ENCODE measurements at regions not wholly inside any gene's neighbourhood (a gene's known extent, or its start where the extent isn't known, plus 50 kb on each side); places are given as distances from the start of the nearest gene placed in this dataset.
A peak's percentile ranks its signal among the peaks of the same experiment; 100 is the strongest.

DNA sequence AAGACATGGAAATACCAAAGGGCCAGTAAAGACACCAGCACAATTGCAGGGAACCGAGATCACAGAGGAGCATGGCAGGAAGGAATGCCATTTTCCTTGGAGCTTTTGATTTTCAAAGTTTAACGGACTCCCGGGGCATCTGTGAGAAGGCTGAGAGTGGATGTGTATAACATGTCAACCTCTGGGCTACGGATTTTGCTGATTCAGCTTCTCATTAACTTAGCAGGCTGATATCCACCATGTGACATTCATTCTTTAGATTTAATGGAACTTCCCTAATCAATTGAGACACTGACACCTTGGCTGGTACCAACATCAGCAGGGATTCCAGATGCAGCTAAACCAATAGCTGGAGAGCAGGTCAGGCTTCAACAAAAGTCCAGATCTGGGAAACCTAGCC lies 496.6 kb upstream of the SPHKAP start:
- no peak overlapping the region for H3K4me3 ChIP-seq (ENCODE audit: control insufficient read depth, low read depth, low read length)
- TF ChIP-seq, protein P1, sequence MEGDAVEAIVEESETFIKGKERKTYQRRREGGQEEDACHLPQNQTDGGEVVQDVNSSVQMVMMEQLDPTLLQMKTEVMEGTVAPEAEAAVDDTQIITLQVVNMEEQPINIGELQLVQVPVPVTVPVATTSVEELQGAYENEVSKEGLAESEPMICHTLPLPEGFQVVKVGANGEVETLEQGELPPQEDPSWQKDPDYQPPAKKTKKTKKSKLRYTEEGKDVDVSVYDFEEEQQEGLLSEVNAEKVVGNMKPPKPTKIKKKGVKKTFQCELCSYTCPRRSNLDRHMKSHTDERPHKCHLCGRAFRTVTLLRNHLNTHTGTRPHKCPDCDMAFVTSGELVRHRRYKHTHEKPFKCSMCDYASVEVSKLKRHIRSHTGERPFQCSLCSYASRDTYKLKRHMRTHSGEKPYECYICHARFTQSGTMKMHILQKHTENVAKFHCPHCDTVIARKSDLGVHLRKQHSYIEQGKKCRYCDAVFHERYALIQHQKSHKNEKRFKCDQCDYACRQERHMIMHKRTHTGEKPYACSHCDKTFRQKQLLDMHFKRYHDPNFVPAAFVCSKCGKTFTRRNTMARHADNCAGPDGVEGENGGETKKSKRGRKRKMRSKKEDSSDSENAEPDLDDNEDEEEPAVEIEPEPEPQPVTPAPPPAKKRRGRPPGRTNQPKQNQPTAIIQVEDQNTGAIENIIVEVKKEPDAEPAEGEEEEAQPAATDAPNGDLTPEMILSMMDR (IDR thresholded peaks at IDR 0.05; ENCODE audit: control insufficient read depth, insufficient read depth, low read depth, low read length, missing control alignments): no peak
- no peak for DNase-seq (ENCODE audit: low read depth)

- TF ChIP-seq, protein P1 (IDR thresholded peaks at IDR 0.05; ENCODE audit: control insufficient read depth, insufficient read depth, low read depth, low read length, missing control alignments): no peak
- H3K4me3 ChIP-seq (ENCODE audit: control insufficient read depth, low read depth, low read length): no peak overlapping the region
Measured at GRCh38 chr2:228675646-228676045, 494.2 kb upstream of the SPHKAP start.

GRCh38 chr2:228675091-228675490 lies 493.6 kb upstream of the SPHKAP start:
- no peak overlapping the region for H3K4me3 ChIP-seq (ENCODE audit: control insufficient read depth, low read depth, low read length)
- TF ChIP-seq, protein P1 (IDR thresholded peaks at IDR 0.05; ENCODE audit: control insufficient read depth, insufficient read depth, low read depth, low read length, missing control alignments): no peak
- DNase-seq (ENCODE audit: low read depth): peak; percentile 32

More at GRCh38 chr2:228675646-228676045, 494.2 kb upstream of the SPHKAP start:
- no peak for DNase-seq (ENCODE audit: low read depth)

GRCh38 chr2:228673876-228674554 lies 492.5 kb upstream of the SPHKAP start:
- DNase-seq (ENCODE audit: low read depth): no peak
- TF ChIP-seq, protein P1 (IDR thresholded peaks at IDR 0.05; ENCODE audit: control insufficient read depth, insufficient read depth, low read depth, low read length, missing control alignments): no peak
- no peak overlapping the region for H3K4me3 ChIP-seq (ENCODE audit: control insufficient read depth, low read depth, low read length)

DNA sequence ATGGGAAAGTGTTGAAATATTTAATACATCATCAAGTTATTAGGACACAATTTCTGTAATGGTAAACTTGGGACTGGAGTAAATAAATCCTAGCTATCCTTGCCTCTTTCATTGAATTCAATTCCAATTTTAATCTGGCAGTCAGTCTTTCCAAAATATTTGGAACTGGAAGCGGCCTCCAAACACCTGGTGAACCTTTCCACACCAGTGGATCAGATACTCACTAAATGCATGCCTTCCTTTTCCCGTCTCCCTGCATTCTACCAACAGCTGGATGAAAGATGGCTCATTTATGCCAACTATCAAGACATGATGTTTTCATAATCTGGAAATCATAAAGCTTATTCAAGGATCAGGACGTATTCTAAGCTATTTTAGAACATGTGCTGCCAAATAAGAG lies 488.2 kb upstream of the SPHKAP start:
- no peak overlapping the region for H3K4me3 ChIP-seq (ENCODE audit: control insufficient read depth, low read depth, low read length)
- TF ChIP-seq, protein P1 (IDR thresholded peaks at IDR 0.05; ENCODE audit: control insufficient read depth, insufficient read depth, low read depth, low read length, missing control alignments): no peak
- DNase-seq (ENCODE audit: low read depth): no peak

GRCh38 chr2:228665232-228665631 lies 483.7 kb upstream of the SPHKAP start:
- TF ChIP-seq, protein P1 (IDR thresholded peaks at IDR 0.05; ENCODE audit: control insufficient read depth, insufficient read depth, low read depth, low read length, missing control alignments): no peak
- no peak overlapping the region for H3K4me3 ChIP-seq (ENCODE audit: control insufficient read depth, low read depth, low read length)
- no peak for DNase-seq (ENCODE audit: low read depth)

Data from AG09309 (cell line).